RWPE2 (cell line): ENCODE measurements at regions not wholly inside any gene's neighbourhood (a gene's known extent, or its start where the extent isn't known, plus 50 kb on each side); places are given as distances from the start of the nearest gene placed in this dataset.

ENCODE experiments used
- ATAC-seq: fragments of 200-7000 bp; cut with Tn5 transposase; 3 replicates; pipeline ENCODE4 v1.9.1; 2021; ENCODE audit warnings: low read depth
- DNase-seq: peaks from one replicate; pipeline ENCODE4 v3.0.0-alpha.2; 2020; ENCODE audit warnings: low spot score
- H3K27ac ChIP-seq: fragments of 450-650 bp; 2 replicates; pipeline ENCODE4 v1.5.1; 2017; ENCODE audit warnings: mild to moderate bottlenecking; ENCODE audit not compliant: poor library complexity, severe bottlenecking
- H3K27me3 ChIP-seq: fragments of 250-450 bp; sonication (Bioruptor Pico); 2 replicates; pipeline ENCODE4 v1.5.1; 2021; ENCODE audit warnings: mild to moderate bottlenecking, moderate library complexity; ENCODE audit not compliant: insufficient read depth, poor library complexity, severe bottlenecking
- H3K36me3 ChIP-seq: fragments of 250-450 bp; sonication (Bioruptor Pico); 2 replicates; pipeline ENCODE4 v1.5.1; 2020; ENCODE audit warnings: low read depth, mild to moderate bottlenecking, moderate library complexity
- H3K4me1 ChIP-seq: fragments of 250-450 bp; sonication (Bioruptor Pico); 2 replicates; pipeline ENCODE4 v1.5.1; 2021; ENCODE audit warnings: mild to moderate bottlenecking, moderate library complexity; ENCODE audit not compliant: insufficient read depth, poor library complexity, severe bottlenecking
- H3K4me3 ChIP-seq: fragments of 250-450 bp; sonication (Bioruptor Pico); 2 replicates; pipeline ENCODE4 v1.5.1; 2021; ENCODE audit warnings: mild to moderate bottlenecking, moderate library complexity; ENCODE audit not compliant: severe bottlenecking
- H3K9me3 ChIP-seq: fragments of 250-450 bp; sonication (Bioruptor Pico); 2 replicates; pipeline ENCODE4 v1.5.1; 2021; ENCODE audit warnings: mild to moderate bottlenecking, moderate library complexity; ENCODE audit not compliant: severe bottlenecking
- TF ChIP-seq, protein P1 (sequence below): fragments of 450-650 bp; IDR thresholded peaks from one replicate; pipeline ENCODE4 v1.5.1; 2017; ENCODE audit warnings: mild to moderate bottlenecking, moderate library complexity; ENCODE audit not compliant: poor library complexity, severe bottlenecking

GRCh38 chr10:113457408-113457807, 95.4 kb upstream of the HABP2 start:
- DNase-seq (no peak), ATAC-seq (no peak)
- no peak overlapping the region for H3K27ac ChIP-seq
- H3K4me3 ChIP-seq, result no peak overlapping the region
- no peaks in the 10 kb centered on the region for H3K4me1 ChIP-seq
- TF ChIP-seq, protein P1, sequence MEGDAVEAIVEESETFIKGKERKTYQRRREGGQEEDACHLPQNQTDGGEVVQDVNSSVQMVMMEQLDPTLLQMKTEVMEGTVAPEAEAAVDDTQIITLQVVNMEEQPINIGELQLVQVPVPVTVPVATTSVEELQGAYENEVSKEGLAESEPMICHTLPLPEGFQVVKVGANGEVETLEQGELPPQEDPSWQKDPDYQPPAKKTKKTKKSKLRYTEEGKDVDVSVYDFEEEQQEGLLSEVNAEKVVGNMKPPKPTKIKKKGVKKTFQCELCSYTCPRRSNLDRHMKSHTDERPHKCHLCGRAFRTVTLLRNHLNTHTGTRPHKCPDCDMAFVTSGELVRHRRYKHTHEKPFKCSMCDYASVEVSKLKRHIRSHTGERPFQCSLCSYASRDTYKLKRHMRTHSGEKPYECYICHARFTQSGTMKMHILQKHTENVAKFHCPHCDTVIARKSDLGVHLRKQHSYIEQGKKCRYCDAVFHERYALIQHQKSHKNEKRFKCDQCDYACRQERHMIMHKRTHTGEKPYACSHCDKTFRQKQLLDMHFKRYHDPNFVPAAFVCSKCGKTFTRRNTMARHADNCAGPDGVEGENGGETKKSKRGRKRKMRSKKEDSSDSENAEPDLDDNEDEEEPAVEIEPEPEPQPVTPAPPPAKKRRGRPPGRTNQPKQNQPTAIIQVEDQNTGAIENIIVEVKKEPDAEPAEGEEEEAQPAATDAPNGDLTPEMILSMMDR, result no peak
- no peaks in the 10 kb centered on the region for H3K9me3 ChIP-seq
- no peaks in the 10 kb centered on the region for H3K36me3 ChIP-seq
- H3K27me3 ChIP-seq, result peaks cover 15% of the 10 kb centered on the region

GRCh38 chr10:113458451-113458850, 94.4 kb upstream of the HABP2 start:
- H3K9me3 ChIP-seq, result no peaks in the 10 kb centered on the region
- DNase-seq (no peak), ATAC-seq (no peak)
- H3K27me3 ChIP-seq, result peaks cover 21% of the 10 kb centered on the region
- no peaks in the 10 kb centered on the region for H3K36me3 ChIP-seq
- no peak overlapping the region for H3K4me3 ChIP-seq
- H3K27ac ChIP-seq, result no peak overlapping the region
- H3K4me1 ChIP-seq, result no peaks in the 10 kb centered on the region
- TF ChIP-seq, protein P1, result no peak

GRCh38 chr10:113458944-113459343, 93.9 kb upstream of the HABP2 start:
- H3K36me3 ChIP-seq, result no peaks in the 10 kb centered on the region
- TF ChIP-seq, protein P1, result no peak
- no peaks in the 10 kb centered on the region for H3K9me3 ChIP-seq
- H3K27ac ChIP-seq, result no peak overlapping the region
- DNase-seq, result no peak
- H3K4me3 ChIP-seq, result no peak overlapping the region
- H3K4me1 ChIP-seq, result no peaks in the 10 kb centered on the region
- no peak for ATAC-seq
- H3K27me3 ChIP-seq, result peaks cover 21% of the 10 kb centered on the region

- Histone ChIP-seq H3K27me3 (peaks cover 21% of the 10 kb centered on the region), H3K9me3 (no peaks in the 10 kb centered on the region), H3K4me3 (no peak overlapping the region), H3K4me1 (no peaks in the 10 kb centered on the region), H3K27ac (no peak overlapping the region), H3K36me3 (no peaks in the 10 kb centered on the region)
- no peak for ATAC-seq
- TF ChIP-seq, protein P1, result no peak
- no peak for DNase-seq
Observed at GRCh38 chr10:113459626-113460280, 93.1 kb upstream of the HABP2 start.

GRCh38 chr10:113463083-113463482, 89.8 kb upstream of the HABP2 start:
- no peak for DNase-seq

More at GRCh38 chr10:113463083-113463482, 89.8 kb upstream of the HABP2 start:
- no peak for ATAC-seq
- Histone ChIP-seq H3K27me3 (peaks cover 25% of the 10 kb centered on the region), H3K36me3 (no peaks in the 10 kb centered on the region), H3K9me3 (no peaks in the 10 kb centered on the region), H3K27ac (no peak overlapping the region), H3K4me3 (no peak overlapping the region), H3K4me1 (no peaks in the 10 kb centered on the region)
- TF ChIP-seq, protein P1, result no peak
